ENCODE measurements at regions not wholly inside any gene's neighbourhood (a gene's known extent, or its start where the extent isn't known, plus 50 kb on each side); places are given as distances from the start of the nearest gene placed in this dataset.

GRCh38 chr3:66165660-66166059 lies 55.1 kb upstream of the SLC25A26 start:
- no peak for DNase-seq (ENCODE audit: low spot score)
- CTCF ChIA-PET: no interaction called here
- POLR2A ChIA-PET (ENCODE audit: low non-redundant PET): no interaction called here
- TF ChIP-seq CTCF (conservative IDR thresholded peaks at IDR 0.05; ENCODE audit: low read depth): no peak
- no peak overlapping the region for H3K27ac ChIP-seq

GRCh38 chr3:66164155-66164554 lies 56.6 kb upstream of the SLC25A26 start:
- POLR2A ChIA-PET (ENCODE audit: low non-redundant PET): no interaction called here
- no peak for TF ChIP-seq CTCF (conservative IDR thresholded peaks at IDR 0.05; ENCODE audit: low read depth)
- H3K27ac ChIP-seq: no peak overlapping the region
- no peak for DNase-seq (ENCODE audit: low spot score)
- CTCF ChIA-PET: interaction anchor here (0.5 kb wide), 1 partner anchor 98 kb away, joined by 3 read pairs; no protein-coding TSS in a partner anchor

GRCh38 chr3:66163222-66163621 lies 57.6 kb upstream of the SLC25A26 start:
- no peak for DNase-seq (ENCODE audit: low spot score)
- no peak for TF ChIP-seq CTCF (conservative IDR thresholded peaks at IDR 0.05; ENCODE audit: low read depth)
- CTCF ChIA-PET: interaction anchor here (0.5 kb wide), 1 partner anchor 99 kb away, joined by 3 read pairs; no protein-coding TSS in a partner anchor
- H3K27ac ChIP-seq: no peak overlapping the region
- POLR2A ChIA-PET (ENCODE audit: low non-redundant PET): no interaction called here

- ChIA-PET CTCF (no interaction called here), POLR2A (ENCODE audit: low non-redundant PET) (no interaction called here)
- no peak overlapping the region for H3K27ac ChIP-seq
- no peak for TF ChIP-seq CTCF (conservative IDR thresholded peaks at IDR 0.05; ENCODE audit: low read depth)
- DNase-seq (ENCODE audit: low spot score): no peak
Measured at GRCh38 chr3:66162766-66163165, 58.0 kb upstream of the SLC25A26 start.

- DNase-seq (ENCODE audit: low spot score): no peak
- ChIA-PET POLR2A (ENCODE audit: low non-redundant PET) (no interaction called here), CTCF (interaction anchor here (0.6 to 0.7 kb wide), 2 partner anchors 10 to 1312 kb away, joined by 3 to 5 read pairs; no protein-coding TSS in a partner anchor)
- no peak for TF ChIP-seq CTCF (conservative IDR thresholded peaks at IDR 0.05; ENCODE audit: low read depth)
- H3K27ac ChIP-seq: no peak overlapping the region
Measured at GRCh38 chr3:66158933-66159683, 61.7 kb upstream of the SLC25A26 start.

- no peak for DNase-seq (ENCODE audit: low spot score)
- ChIA-PET CTCF (no interaction called here), POLR2A (ENCODE audit: low non-redundant PET) (no interaction called here)
- H3K27ac ChIP-seq: no peak overlapping the region
- TF ChIP-seq CTCF (conservative IDR thresholded peaks at IDR 0.05; ENCODE audit: low read depth): no peak
Measured at GRCh38 chr3:66154444-66154861, 66.3 kb upstream of the SLC25A26 start.
